ENCODE measurements at regions not wholly inside any gene's neighbourhood (a gene's known extent, or its start where the extent isn't known, plus 50 kb on each side); places are given as distances from the start of the nearest gene placed in this dataset.
"Not testable (repeated sequence)": the region's sequence is repeated elsewhere in the genome, so short reads cannot be mapped to it uniquely, and the experiment has no call there.

- TF ChIP-seq MIER1 (IDR thresholded peaks at IDR 0.05; ENCODE audit: low read depth) = no peak
- TF ChIP-seq JUN (IDR thresholded peaks at IDR 0.05; ENCODE audit: borderline replicate concordance, low read depth, low read length) = no peak
- no peak for TF ChIP-seq JUN (CRISPR knock-in tag; IDR thresholded peaks at IDR 0.05; ENCODE audit: borderline replicate concordance)
- TF ChIP-seq NFRKB (IDR thresholded peaks at IDR 0.05; ENCODE audit: low read depth) = no peak
These were observed 233.5 kb upstream of the NRIP1 start (continued) for GRCh38 chr21:15298306-15298705.

GRCh38 chr21:15298755-15299154 is 234.0 kb upstream of the NRIP1 start:
- FAIRE-seq; H4K20me1 ChIP-seq (replicated peaks; ENCODE audit: control insufficient read depth, insufficient read depth, low read length); H3K9me1 ChIP-seq (ENCODE audit: control insufficient read depth, insufficient read depth, low read length); H3K4me3 ChIP-seq; BruUV-seq (replicated peaks); CTCF ChIA-PET (ENCODE audit: low intra/inter-chr PET ratio); H3K36me3 ChIP-seq (ENCODE audit: control insufficient read depth, insufficient read depth, low read length); H3K9ac ChIP-seq (ENCODE audit: insufficient read depth in 1 of 2, low read depth in 2 of 2, low read length in 2 of 2); H3K27ac ChIP-seq (ENCODE audit: extremely low read depth, low read depth, low read length); H2AFZ ChIP-seq (ENCODE audit: low read depth, low read length); H3K9me3 ChIP-seq (replicated peaks; ENCODE audit: control insufficient read depth, insufficient read depth, low read depth, low read length); ATAC-seq; H3K79me2 ChIP-seq (ENCODE audit: control insufficient read depth, insufficient read depth, low read length); H3K27me3 ChIP-seq (ENCODE audit: control insufficient read depth in 2 of 2, insufficient read depth in 2 of 2, low read length in 2 of 2); DNase-seq (ENCODE audit: extremely low read depth in 1 of 4, low spot score in 3 of 4); H3K4me2 ChIP-seq (ENCODE audit: insufficient read depth, low read length); H3K4me1 ChIP-seq (replicated peaks in 1 of 2; ENCODE audit: control insufficient read depth in 2 of 2, insufficient read depth in 2 of 2, low read length in 2 of 2): not testable (repeated sequence)
- POLR2A ChIA-PET = interaction anchor here (0.6 kb wide), 1 partner anchor 621 kb away, joined by 3 read pairs; no protein-coding TSS in a partner anchor
- in situ Hi-C loops (cut with MboI) = loop anchor here (25.0 kb wide), 1 partner anchor 886 kb away; no protein-coding TSS in a partner anchor
- 31% methylated on average over 8 of the region's 8 CpGs for WGBS (ENCODE audit: insufficient coverage, low coverage, missing lambda C conversion rate)
- intact Hi-C loops (cut with micrococcal nuclease) = loop anchor here (10.0 kb wide), 1 partner anchor 56 kb away; no protein-coding TSS in a partner anchor

- CTCF ChIA-PET (ENCODE audit: low intra/inter-chr PET ratio) = no interaction called here
- DNase-seq (ENCODE audit: extremely low read depth in 1 of 4, low spot score in 3 of 4) (no peak), ATAC-seq (no peak), FAIRE-seq (no peak)
- 34% methylated on average over 2 of the region's 2 CpGs for WGBS (ENCODE audit: insufficient coverage, low coverage, missing lambda C conversion rate)
- Histone ChIP-seq H3K36me3 (ENCODE audit: control insufficient read depth, insufficient read depth, low read length) (no peaks in the 10 kb centered on the region), H4K20me1 (replicated peaks; ENCODE audit: control insufficient read depth, insufficient read depth, low read length) (no peaks in the 10 kb centered on the region), H2AFZ (ENCODE audit: low read depth, low read length) (no peak overlapping the region), H3K9me3 (replicated peaks; ENCODE audit: control insufficient read depth, insufficient read depth, low read depth, low read length) (no peaks in the 10 kb centered on the region), H3K79me2 (ENCODE audit: control insufficient read depth, insufficient read depth, low read length) (no peaks in the 10 kb centered on the region), H3K27me3 (ENCODE audit: control insufficient read depth in 2 of 2, insufficient read depth in 2 of 2, low read length in 2 of 2) (no peaks in the 10 kb centered on the region), H3K4me1 (replicated peaks in 1 of 2; ENCODE audit: control insufficient read depth in 2 of 2, insufficient read depth in 2 of 2, low read length in 2 of 2) (peaks cover 0 to 4% of the 10 kb centered on the region in 2 experiments; a peak in 1 of 5 replicates), H3K4me3 (no peak overlapping the region), H3K9ac (ENCODE audit: insufficient read depth in 1 of 2, low read depth in 2 of 2, low read length in 2 of 2) (no peak overlapping the region), H3K9me1 (ENCODE audit: control insufficient read depth, insufficient read depth, low read length) (no peaks in the 10 kb centered on the region), H3K4me2 (ENCODE audit: insufficient read depth, low read length) (no peak overlapping the region), H3K27ac (ENCODE audit: extremely low read depth, low read depth, low read length) (no peak overlapping the region)
- intact Hi-C loops (cut with micrococcal nuclease) = no loop called here
- in situ Hi-C loops (cut with MboI) = no loop called here
- POLR2A ChIA-PET = no interaction called here
- no TSS peak for BruUV-seq (replicated peaks)
- no peak for TF ChIP-seq USF2 (CRISPR knock-in tag; IDR thresholded peaks at IDR 0.05)
- TF ChIP-seq NFATC3 (IDR thresholded peaks at IDR 0.05) = no peak
- TF ChIP-seq HNRNPUL1 (IDR thresholded peaks at IDR 0.05; ENCODE audit: low read length) = no peak
- TF ChIP-seq ZSCAN32 (CRISPR knock-in tag; IDR thresholded peaks at IDR 0.05) = no peak
- no peak for TF ChIP-seq DPF2 (IDR thresholded peaks at IDR 0.05)
- no peak for TF ChIP-seq NRF1 (conservative IDR thresholded peaks at IDR 0.05 in 1 of 2, IDR thresholded peaks at IDR 0.05 in 1 of 2)
- TF ChIP-seq, protein P1, sequence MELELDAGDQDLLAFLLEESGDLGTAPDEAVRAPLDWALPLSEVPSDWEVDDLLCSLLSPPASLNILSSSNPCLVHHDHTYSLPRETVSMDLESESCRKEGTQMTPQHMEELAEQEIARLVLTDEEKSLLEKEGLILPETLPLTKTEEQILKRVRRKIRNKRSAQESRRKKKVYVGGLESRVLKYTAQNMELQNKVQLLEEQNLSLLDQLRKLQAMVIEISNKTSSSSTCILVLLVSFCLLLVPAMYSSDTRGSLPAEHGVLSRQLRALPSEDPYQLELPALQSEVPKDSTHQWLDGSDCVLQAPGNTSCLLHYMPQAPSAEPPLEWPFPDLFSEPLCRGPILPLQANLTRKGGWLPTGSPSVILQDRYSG (tag; conservative IDR thresholded peaks at IDR 0.05; ENCODE audit: low read depth) = no peak
- TF ChIP-seq E4F1 (CRISPR knock-in tag; IDR thresholded peaks at IDR 0.05; ENCODE audit: borderline replicate concordance) = no peak
These were observed 235.3 kb upstream of the NRIP1 start for GRCh38 chr21:15300131-15300530.
